Adrenal gland (tissue), 5 donors: ENCODE measurements at regions not wholly inside any gene's neighbourhood (a gene's known extent, or its start where the extent isn't known, plus 50 kb on each side); places are given as distances from the start of the nearest gene placed in this dataset.

Experiments used
- CTCF ChIP-seq, 6 experiments: fragments of 450-650 bp in 4 of 6; fragments of 200-600 bp in 2 of 6; sonication (generic) in 1 of 6; IDR thresholded peaks; 1 replicate in 5 of 6; 2 replicates in 1 of 6; pipeline versions ENCODE4 v1.5.1 to v1.8.0; 2016 to 2021; ENCODE audit warnings: antibody characterized with exemption in 6 of 6, mild to moderate bottlenecking in 2 of 6, moderate library complexity in 1 of 6
- POLR2A ChIP-seq, 2 donors: fragments of 450-650 bp; IDR thresholded peaks; one replicate each; pipeline ENCODE4 v1.6.1; 2017; ENCODE audit warnings: antibody characterized with exemption in 2 of 2, mild to moderate bottlenecking in 2 of 2, moderate library complexity in 1 of 2
- donor health status: DM: no; HTN: no; CAD: no.

- TF ChIP-seq CTCF (IDR thresholded peaks at IDR 0.05): no peak
- TF ChIP-seq POLR2A (IDR thresholded peaks at IDR 0.05): no peak
Measured at GRCh38 chr4:158327525-158327924, 117.2 kb downstream of the TMEM144 start.
